GM12865 (cell line): ENCODE measurements at regions not wholly inside any gene's neighbourhood (a gene's known extent, or its start where the extent isn't known, plus 50 kb on each side); places are given as distances from the start of the nearest gene placed in this dataset.

Experiments
- DNase-seq: peaks from one replicate; pipeline ENCODE4 v3.0.0; 2010; ENCODE audit warnings: low read depth
- H3K4me3 ChIP-seq: 2 replicates; pipeline ENCODE4 v1.5.1; 2011; ENCODE audit warnings: mild to moderate bottlenecking, low read depth, low read length, control low read depth
- TF ChIP-seq, protein P1 (sequence below): IDR thresholded peaks from 2 replicates; pipeline ENCODE4 v1.5.1; 2011; ENCODE audit warnings: low read length, control low read depth, low read depth, inconsistent platforms; ENCODE audit not compliant: insufficient read depth; ENCODE audit errors: missing control alignments

DNA sequence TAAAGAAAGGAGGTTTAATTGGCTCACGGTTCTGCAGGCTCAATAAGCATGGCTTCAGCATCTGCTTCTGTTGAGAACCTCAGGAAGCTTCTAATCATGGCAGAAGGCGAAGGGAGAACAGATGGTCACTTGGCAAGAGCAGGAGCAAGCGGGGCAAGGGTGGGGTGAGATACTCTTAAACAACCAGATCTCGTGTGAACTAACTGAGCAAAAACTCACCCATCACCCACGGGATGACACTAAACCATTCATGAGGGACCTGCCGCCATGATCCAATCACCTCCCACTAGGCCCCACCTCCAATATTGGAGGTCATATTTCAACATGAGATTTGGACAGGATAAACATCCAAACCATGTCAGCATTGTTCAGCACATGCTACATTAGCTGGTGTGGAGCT, 89.1 kb upstream of the HAND1 start:
- TF ChIP-seq, protein P1, sequence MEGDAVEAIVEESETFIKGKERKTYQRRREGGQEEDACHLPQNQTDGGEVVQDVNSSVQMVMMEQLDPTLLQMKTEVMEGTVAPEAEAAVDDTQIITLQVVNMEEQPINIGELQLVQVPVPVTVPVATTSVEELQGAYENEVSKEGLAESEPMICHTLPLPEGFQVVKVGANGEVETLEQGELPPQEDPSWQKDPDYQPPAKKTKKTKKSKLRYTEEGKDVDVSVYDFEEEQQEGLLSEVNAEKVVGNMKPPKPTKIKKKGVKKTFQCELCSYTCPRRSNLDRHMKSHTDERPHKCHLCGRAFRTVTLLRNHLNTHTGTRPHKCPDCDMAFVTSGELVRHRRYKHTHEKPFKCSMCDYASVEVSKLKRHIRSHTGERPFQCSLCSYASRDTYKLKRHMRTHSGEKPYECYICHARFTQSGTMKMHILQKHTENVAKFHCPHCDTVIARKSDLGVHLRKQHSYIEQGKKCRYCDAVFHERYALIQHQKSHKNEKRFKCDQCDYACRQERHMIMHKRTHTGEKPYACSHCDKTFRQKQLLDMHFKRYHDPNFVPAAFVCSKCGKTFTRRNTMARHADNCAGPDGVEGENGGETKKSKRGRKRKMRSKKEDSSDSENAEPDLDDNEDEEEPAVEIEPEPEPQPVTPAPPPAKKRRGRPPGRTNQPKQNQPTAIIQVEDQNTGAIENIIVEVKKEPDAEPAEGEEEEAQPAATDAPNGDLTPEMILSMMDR = no peak
- DNase-seq = no peak
- H3K4me3 ChIP-seq = no peak overlapping the region

DNA sequence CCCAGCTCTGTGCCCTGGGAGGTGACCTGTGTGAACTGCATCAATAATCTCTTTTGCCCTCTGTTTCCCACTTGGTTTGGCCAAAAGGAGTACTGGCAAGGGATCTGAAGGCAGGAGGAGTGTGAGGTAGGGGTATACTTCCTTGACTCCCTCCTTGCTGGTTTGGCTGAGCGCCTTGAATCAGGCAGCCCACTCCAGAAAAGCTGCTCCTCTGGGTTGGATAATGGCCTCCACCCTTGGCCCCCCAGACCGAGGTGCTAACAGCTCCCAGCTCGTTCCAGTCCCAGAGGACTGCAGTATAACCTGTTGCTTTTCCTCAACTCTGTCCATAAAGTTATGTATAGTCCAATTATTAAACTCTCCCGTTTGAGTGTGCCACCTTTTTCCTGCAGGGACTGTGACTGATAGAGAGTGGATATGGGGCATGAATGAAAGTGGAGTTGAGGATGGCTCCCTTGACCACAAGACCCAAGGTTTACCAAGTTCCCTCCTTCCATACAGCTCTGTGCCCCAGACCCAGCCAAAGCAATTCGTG, 88.2 kb upstream of the HAND1 start:
- TF ChIP-seq, protein P1 = no peak
- no peak for DNase-seq
- H3K4me3 ChIP-seq = no peak overlapping the region

DNA sequence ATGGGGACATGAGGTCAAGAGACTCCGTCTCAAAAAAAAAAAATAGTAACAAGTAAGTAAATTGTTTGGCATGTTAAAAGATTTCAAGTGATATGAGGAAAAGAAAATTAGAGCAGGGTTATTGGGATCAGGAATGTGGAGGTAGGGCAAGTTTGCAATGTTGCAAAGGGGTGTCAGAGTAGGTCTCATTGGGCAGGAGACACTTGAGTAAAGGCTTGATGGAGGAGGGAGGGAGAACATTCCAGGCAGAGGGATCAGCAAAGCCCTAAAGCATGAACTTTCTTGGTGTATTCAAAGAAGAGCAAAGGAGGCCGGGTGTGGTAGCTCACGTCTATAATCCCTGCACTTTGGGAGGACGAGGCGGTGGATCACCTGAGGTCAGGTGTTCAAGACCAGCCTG, 87.1 kb upstream of the HAND1 start:
- TF ChIP-seq, protein P1 = no peak
- H3K4me3 ChIP-seq = no peak overlapping the region
- no peak for DNase-seq

DNA sequence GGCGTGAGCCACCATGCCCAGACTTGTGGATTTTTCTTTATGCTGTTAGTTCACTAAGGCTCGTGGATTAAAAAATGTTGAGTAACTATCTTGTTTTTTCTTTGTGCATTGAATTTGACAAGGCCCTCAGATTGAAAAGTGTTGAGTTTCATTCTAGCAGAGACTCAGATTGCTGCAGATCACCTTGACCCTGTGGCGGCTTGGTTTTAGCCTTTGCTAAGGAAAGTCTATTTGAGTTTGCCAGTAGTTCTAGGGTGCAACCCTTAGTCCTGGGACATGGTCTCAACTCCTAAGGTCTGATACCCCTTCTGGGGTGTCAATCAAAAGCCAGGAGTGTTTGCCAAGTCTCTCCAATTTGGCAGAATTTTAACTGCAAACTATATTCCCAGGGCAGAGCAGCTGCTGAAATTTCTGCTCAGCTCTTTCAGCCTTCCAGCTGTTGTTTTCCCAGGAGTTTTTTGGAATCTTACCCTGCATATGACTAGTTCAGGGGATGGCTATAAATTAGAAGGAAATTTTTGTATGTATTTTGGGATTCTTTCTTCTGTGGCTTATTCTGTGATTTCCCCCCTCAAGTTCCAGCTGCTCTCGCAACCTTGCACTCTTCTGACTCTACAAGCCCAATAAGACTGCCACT, 84.3 kb upstream of the HAND1 start:
- TF ChIP-seq, protein P1 = no peak
- DNase-seq = no peak
- no peak overlapping the region for H3K4me3 ChIP-seq

DNA sequence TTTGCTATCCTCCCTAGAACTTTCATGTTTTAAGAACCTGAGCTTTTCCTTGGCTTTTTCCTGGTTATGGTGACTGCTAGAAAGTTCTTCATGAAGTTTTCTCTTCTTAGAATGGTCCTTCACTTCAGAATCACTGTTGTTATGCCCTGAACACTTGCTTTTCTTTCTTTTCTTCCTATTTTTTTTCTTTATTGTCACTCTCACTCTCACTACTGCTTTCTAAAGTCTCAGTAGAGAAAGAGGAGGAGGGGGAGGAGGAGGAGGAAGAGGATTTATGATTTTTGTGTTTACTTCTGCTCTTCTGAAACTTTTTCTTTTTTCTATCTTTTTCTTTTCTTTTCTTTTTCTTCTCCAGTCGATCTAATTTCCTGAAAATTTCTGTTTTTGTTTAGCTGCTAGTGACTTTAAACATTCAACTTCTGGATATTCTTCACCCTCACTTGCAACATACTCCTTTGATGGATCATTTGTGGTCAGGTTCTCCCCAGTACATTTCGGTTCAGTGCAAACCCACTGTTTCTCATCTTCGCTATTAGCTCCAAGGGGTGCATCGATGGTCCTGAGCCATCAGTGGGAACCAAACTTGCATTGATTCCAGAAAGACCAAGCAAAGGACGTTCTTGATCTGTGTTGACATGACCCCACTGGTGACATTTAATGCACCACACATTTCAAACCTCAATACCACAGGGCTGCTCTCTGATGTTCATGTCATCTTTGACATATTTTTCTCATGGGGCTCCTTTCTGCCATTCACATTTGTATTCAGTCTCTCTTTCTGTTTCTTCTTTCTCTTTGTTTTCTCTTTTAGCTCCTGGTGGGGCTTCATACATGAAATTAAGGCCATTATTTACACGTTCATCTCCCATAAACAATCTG, 81.6 kb upstream of the HAND1 start:
- TF ChIP-seq, protein P1 = no peak
- peak; percentile 60 for DNase-seq
- no peak overlapping the region for H3K4me3 ChIP-seq

DNA sequence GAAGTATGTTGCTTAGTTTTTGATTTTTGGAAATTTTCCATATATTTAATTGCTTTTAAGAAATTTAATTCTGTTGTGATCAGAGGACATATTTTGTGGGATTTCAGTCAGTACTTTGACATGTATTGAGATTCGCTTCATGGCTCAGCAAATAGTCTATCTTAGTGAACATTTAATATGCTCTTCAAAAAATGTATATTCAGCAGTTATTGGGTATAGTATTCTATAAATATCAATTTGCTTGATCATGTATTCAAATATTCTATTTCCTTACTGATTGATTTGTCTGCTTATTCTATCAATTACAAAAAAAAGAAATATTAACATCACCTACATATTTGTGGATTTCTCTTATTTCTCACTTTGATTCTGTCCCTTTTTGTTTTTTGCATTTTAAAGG, 79.5 kb upstream of the HAND1 start:
- TF ChIP-seq, protein P1 = no peak
- no peak overlapping the region for H3K4me3 ChIP-seq
- no peak for DNase-seq
